GM18867 (cell line): ENCODE measurements at regions not wholly inside any gene's neighbourhood (a gene's known extent, or its start where the extent isn't known, plus 50 kb on each side); places are given as distances from the start of the nearest gene placed in this dataset.
A peak's percentile ranks its signal among the peaks of the same experiment; 100 is the strongest.
"Not testable (repeated sequence)": the region's sequence is repeated elsewhere in the genome, so short reads cannot be mapped to it uniquely, and the experiment has no call there.

ENCODE experiments used
- ATAC-seq: cut with Tn5 transposase; IDR thresholded peaks from one replicate; pipeline ENCODE4 v1.9.1; 2021; ENCODE audit warnings: mild to moderate bottlenecking, moderate library complexity; ENCODE audit not compliant: unreplicated experiment

GRCh38 chr3:152756807-152757206 lies 78.1 kb upstream of the P2RY1 start:
- ATAC-seq = no peak

GRCh38 chr3:152760024-152760563 lies 74.8 kb upstream of the P2RY1 start:
- ATAC-seq = peak; percentile 93

GRCh38 chr3:152760591-152760990 lies 74.3 kb upstream of the P2RY1 start:
- ATAC-seq = peak; percentile 43

- no peak for ATAC-seq
Measured at GRCh38 chr3:152768478-152768877, 66.5 kb upstream of the P2RY1 start.

GRCh38 chr3:152769523-152769922 lies 65.4 kb upstream of the P2RY1 start:
- peak; percentile 95 for ATAC-seq

GRCh38 chr3:152770296-152770695 lies 64.6 kb upstream of the P2RY1 start:
- no peak for ATAC-seq

- ATAC-seq = no peak
Measured at GRCh38 chr3:152771120-152771519, 63.8 kb upstream of the P2RY1 start.

GRCh38 chr3:152772674-152773225 lies 62.2 kb upstream of the P2RY1 start:
- ATAC-seq = no peak

- no peak for ATAC-seq
Measured at GRCh38 chr3:152773633-152774032, 61.3 kb upstream of the P2RY1 start.

GRCh38 chr3:152774230-152774629 lies 60.7 kb upstream of the P2RY1 start:
- not testable (repeated sequence) for ATAC-seq

GRCh38 chr3:152778022-152778421 lies 56.9 kb upstream of the P2RY1 start:
- no peak for ATAC-seq

GRCh38 chr3:152779653-152780052 lies 55.3 kb upstream of the P2RY1 start:
- ATAC-seq = no peak

GRCh38 chr3:152780553-152780952 lies 54.4 kb upstream of the P2RY1 start:
- no peak for ATAC-seq

GRCh38 chr3:152785051-152785450 lies 49.9 kb upstream of the P2RY1 start:
- peak; percentile 43 for ATAC-seq
